ENCODE measurements at regions not wholly inside any gene's neighbourhood (a gene's known extent, or its start where the extent isn't known, plus 50 kb on each side); places are given as distances from the start of the nearest gene placed in this dataset.

DNA sequence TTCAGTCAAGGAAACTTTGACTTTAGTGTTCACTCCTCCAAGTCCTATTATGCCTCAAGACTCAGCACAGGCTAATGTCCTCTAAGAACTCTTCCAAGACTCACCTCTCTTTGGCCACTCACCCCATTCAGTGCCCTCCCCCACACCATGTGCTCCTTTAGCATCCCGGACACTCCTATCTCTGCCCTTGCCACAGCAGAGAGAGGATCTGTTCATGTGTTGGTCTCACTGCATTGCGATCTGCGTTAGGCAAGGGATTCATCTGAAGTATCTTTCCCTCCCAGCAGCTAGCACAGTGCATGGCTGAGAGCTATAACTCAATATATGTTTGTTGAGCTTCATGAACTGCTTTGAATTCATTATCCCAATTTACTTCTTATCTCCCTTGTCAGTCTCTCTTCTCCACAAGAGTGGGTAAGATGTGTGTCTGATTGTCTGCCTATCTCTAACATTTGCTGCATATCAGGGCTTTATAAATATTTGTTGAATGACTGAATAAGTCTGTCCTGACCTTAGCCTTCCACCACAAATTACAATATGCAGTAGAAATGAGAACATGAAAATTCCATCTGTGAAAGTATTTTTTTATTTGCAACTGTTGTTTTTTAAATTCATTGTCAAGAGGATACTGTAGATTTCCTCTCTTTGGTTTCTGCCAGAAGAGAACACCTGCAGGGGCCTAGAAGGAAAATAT, 179.9 kb upstream of the NCKAP5 start:
- ATAC-seq, result no peak
- CTCF ChIA-PET, result no interaction called here
- RAD21 ChIA-PET (ENCODE audit: unreplicated experiment), result no interaction called here
- Histone ChIP-seq H3K4me1 (ENCODE audit: control insufficient read depth, insufficient read depth, low read length) (no peaks in the 10 kb centered on the region), H4K20me1 (ENCODE audit: control insufficient read depth, insufficient read depth) (no peaks in the 10 kb centered on the region), H3K36me3 (ENCODE audit: control insufficient read depth in 2 of 2, insufficient read depth in 2 of 2, low read length in 1 of 2) (no peaks in the 10 kb centered on the region), H3K79me2 (ENCODE audit: control insufficient read depth, insufficient read depth, low read length) (no peaks in the 10 kb centered on the region), H3K9me3 (replicated peaks; ENCODE audit: control insufficient read depth, insufficient read depth, low read length) (no peaks in the 10 kb centered on the region), H2AFZ (ENCODE audit: control insufficient read depth, low read depth, low read length) (no peak overlapping the region), H3K9ac (ENCODE audit: control insufficient read depth, insufficient read depth, low read length) (no peak overlapping the region), H3K27ac (ENCODE audit: control insufficient read depth, insufficient read depth) (no peak overlapping the region), H3K4me2 (ENCODE audit: control insufficient read depth, insufficient read depth) (no peak overlapping the region), H3K4me3 (no peak overlapping the region), H3K27me3 (replicated peaks in 1 of 2; ENCODE audit: control insufficient read depth in 2 of 2, insufficient read depth in 2 of 2, low read length in 1 of 2) (no peaks in the 10 kb centered on the region; a peak in 1 of 4 replicates)
- FAIRE-seq, result no peak
- in situ Hi-C loops (cut with MboI) (no loop called here), intact Hi-C loops (cut with micrococcal nuclease; ENCODE audit: unreplicated experiment) (no loop called here)
- SMC1A ChIA-PET (ENCODE audit: uncharacterized antibody, unreplicated experiment), result no interaction called here
- no peak for DNase-seq (ENCODE audit: low read depth, low spot score)
- WGBS (ENCODE audit: insufficient coverage, insufficient replicate concordance, low lambda C conversion rate, missing lambda C conversion rate), result 45% methylated on average over 3 of the region's 3 CpGs
- POLR2A ChIA-PET, result no interaction called here
- BruUV-seq (replicated peaks), result no TSS peak
- TF ChIP-seq CHD2 (IDR thresholded peaks at IDR 0.05; ENCODE audit: borderline replicate concordance, low read depth, low read length) (no peak), MYC (IDR thresholded peaks at IDR 0.05; ENCODE audit: insufficient read depth, insufficient read length, insufficient replicate concordance, low read length, severe bottlenecking) (no peak)
- TF ChIP-seq, protein P1, sequence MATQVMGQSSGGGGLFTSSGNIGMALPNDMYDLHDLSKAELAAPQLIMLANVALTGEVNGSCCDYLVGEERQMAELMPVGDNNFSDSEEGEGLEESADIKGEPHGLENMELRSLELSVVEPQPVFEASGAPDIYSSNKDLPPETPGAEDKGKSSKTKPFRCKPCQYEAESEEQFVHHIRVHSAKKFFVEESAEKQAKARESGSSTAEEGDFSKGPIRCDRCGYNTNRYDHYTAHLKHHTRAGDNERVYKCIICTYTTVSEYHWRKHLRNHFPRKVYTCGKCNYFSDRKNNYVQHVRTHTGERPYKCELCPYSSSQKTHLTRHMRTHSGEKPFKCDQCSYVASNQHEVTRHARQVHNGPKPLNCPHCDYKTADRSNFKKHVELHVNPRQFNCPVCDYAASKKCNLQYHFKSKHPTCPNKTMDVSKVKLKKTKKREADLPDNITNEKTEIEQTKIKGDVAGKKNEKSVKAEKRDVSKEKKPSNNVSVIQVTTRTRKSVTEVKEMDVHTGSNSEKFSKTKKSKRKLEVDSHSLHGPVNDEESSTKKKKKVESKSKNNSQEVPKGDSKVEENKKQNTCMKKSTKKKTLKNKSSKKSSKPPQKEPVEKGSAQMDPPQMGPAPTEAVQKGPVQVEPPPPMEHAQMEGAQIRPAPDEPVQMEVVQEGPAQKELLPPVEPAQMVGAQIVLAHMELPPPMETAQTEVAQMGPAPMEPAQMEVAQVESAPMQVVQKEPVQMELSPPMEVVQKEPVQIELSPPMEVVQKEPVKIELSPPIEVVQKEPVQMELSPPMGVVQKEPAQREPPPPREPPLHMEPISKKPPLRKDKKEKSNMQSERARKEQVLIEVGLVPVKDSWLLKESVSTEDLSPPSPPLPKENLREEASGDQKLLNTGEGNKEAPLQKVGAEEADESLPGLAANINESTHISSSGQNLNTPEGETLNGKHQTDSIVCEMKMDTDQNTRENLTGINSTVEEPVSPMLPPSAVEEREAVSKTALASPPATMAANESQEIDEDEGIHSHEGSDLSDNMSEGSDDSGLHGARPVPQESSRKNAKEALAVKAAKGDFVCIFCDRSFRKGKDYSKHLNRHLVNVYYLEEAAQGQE (IDR thresholded peaks at IDR 0.05; ENCODE audit: low read depth, low read length), result no peak
- TF ChIP-seq, protein P2, sequence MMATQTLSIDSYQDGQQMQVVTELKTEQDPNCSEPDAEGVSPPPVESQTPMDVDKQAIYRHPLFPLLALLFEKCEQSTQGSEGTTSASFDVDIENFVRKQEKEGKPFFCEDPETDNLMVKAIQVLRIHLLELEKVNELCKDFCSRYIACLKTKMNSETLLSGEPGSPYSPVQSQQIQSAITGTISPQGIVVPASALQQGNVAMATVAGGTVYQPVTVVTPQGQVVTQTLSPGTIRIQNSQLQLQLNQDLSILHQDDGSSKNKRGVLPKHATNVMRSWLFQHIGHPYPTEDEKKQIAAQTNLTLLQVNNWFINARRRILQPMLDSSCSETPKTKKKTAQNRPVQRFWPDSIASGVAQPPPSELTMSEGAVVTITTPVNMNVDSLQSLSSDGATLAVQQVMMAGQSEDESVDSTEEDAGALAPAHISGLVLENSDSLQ (IDR thresholded peaks at IDR 0.05), result no peak
- TF ChIP-seq, protein P3, sequence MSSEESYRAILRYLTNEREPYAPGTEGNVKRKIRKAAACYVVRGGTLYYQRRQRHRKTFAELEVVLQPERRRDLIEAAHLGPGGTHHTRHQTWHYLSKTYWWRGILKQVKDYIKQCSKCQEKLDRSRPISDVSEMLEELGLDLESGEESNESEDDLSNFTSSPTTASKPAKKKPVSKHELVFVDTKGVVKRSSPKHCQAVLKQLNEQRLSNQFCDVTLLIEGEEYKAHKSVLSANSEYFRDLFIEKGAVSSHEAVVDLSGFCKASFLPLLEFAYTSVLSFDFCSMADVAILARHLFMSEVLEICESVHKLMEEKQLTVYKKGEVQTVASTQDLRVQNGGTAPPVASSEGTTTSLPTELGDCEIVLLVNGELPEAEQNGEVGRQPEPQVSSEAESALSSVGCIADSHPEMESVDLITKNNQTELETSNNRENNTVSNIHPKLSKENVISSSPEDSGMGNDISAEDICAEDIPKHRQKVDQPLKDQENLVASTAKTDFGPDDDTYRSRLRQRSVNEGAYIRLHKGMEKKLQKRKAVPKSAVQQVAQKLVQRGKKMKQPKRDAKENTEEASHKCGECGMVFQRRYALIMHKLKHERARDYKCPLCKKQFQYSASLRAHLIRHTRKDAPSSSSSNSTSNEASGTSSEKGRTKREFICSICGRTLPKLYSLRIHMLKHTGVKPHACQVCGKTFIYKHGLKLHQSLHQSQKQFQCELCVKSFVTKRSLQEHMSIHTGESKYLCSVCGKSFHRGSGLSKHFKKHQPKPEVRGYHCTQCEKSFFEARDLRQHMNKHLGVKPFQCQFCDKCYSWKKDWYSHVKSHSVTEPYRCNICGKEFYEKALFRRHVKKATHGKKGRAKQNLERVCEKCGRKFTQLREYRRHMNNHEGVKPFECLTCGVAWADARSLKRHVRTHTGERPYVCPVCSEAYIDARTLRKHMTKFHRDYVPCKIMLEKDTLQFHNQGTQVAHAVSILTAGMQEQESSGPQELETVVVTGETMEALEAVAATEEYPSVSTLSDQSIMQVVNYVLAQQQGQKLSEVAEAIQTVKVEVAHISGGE (CRISPR knock-in tag; IDR thresholded peaks at IDR 0.05), result no peak
- TF ChIP-seq, protein P4, sequence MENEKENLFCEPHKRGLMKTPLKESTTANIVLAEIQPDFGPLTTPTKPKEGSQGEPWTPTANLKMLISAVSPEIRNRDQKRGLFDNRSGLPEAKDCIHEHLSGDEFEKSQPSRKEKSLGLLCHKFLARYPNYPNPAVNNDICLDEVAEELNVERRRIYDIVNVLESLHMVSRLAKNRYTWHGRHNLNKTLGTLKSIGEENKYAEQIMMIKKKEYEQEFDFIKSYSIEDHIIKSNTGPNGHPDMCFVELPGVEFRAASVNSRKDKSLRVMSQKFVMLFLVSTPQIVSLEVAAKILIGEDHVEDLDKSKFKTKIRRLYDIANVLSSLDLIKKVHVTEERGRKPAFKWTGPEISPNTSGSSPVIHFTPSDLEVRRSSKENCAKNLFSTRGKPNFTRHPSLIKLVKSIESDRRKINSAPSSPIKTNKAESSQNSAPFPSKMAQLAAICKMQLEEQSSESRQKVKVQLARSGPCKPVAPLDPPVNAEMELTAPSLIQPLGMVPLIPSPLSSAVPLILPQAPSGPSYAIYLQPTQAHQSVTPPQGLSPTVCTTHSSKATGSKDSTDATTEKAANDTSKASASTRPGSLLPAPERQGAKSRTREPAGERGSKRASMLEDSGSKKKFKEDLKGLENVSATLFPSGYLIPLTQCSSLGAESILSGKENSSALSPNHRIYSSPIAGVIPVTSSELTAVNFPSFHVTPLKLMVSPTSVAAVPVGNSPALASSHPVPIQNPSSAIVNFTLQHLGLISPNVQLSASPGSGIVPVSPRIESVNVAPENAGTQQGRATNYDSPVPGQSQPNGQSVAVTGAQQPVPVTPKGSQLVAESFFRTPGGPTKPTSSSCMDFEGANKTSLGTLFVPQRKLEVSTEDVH (IDR thresholded peaks at IDR 0.05; ENCODE audit: low read depth, partially characterized antibody), result no peak

All from GM12878 (cell line).